Central memory CD4-positive, alpha-beta T cell (primary cell): ENCODE measurements at regions not wholly inside any gene's neighbourhood (a gene's known extent, or its start where the extent isn't known, plus 50 kb on each side); places are given as distances from the start of the nearest gene placed in this dataset.

Experiments
- DNase-seq: peaks from one replicate; pipeline ENCODE4 v3.0.0; 2022

GRCh38 chr1:232225336-232226131 is 404.4 kb downstream of the SIPA1L2 start:
- no peak for DNase-seq

GRCh38 chr1:232223887-232224286 is 406.0 kb downstream of the SIPA1L2 start:
- no peak for DNase-seq

GRCh38 chr1:232223183-232223708 is 406.7 kb downstream of the SIPA1L2 start:
- DNase-seq: no peak

- no peak for DNase-seq
These were observed 407.3 kb downstream of the SIPA1L2 start for GRCh38 chr1:232222614-232223013.

- DNase-seq: no peak
These were observed 408.0 kb downstream of the SIPA1L2 start for GRCh38 chr1:232221802-232222499.

GRCh38 chr1:232218955-232219865 is 410.7 kb downstream of the SIPA1L2 start:
- no peak for DNase-seq

GRCh38 chr1:232213928-232214327 is 416.0 kb downstream of the SIPA1L2 start:
- no peak for DNase-seq

GRCh38 chr1:232212253-232212652 is 417.7 kb downstream of the SIPA1L2 start:
- no peak for DNase-seq

GRCh38 chr1:232211149-232211548 is 418.8 kb downstream of the SIPA1L2 start:
- no peak for DNase-seq

- no peak for DNase-seq
These were observed 420.6 kb downstream of the SIPA1L2 start for GRCh38 chr1:232209357-232209756.

GRCh38 chr1:232207073-232207866 is 422.7 kb downstream of the SIPA1L2 start:
- DNase-seq: no peak

- DNase-seq: no peak
These were observed 425.7 kb downstream of the SIPA1L2 start for GRCh38 chr1:232204269-232204668.

- no peak for DNase-seq
These were observed 428.9 kb downstream of the SIPA1L2 start for GRCh38 chr1:232201024-232201423.

- DNase-seq: no peak
These were observed 433.9 kb downstream of the SIPA1L2 start for GRCh38 chr1:232196042-232196441.

GRCh38 chr1:232194424-232194823 is 435.5 kb downstream of the SIPA1L2 start:
- no peak for DNase-seq

GRCh38 chr1:232193451-232193783 is 436.5 kb downstream of the SIPA1L2 start:
- DNase-seq: no peak

- no peak for DNase-seq
These were observed 437.0 kb downstream of the SIPA1L2 start for GRCh38 chr1:232192781-232193450.

GRCh38 chr1:232191560-232191959 is 438.4 kb downstream of the SIPA1L2 start:
- no peak for DNase-seq

- DNase-seq: no peak
These were observed 441.6 kb downstream of the SIPA1L2 start for GRCh38 chr1:232188318-232188717.

GRCh38 chr1:232186931-232187330 is 443.0 kb downstream of the SIPA1L2 start:
- DNase-seq: no peak
